HL-60 (cell line): ENCODE measurements at regions not wholly inside any gene's neighbourhood (a gene's known extent, or its start where the extent isn't known, plus 50 kb on each side); places are given as distances from the start of the nearest gene placed in this dataset.

ENCODE experiments used
- DNase-seq, 2 experiments: peaks; one replicate each; pipeline ENCODE4 v3.0.0-alpha.2; 2010 to 2020; ENCODE audit warnings: low read depth in 1 of 2, low spot score in 1 of 2
- H3K27ac ChIP-seq: fragments of 250-450 bp; sonication (Bioruptor Pico); replicated peaks from 2 replicates; pipeline ENCODE4 v1.5.1; 2020; ENCODE audit warnings: mild to moderate bottlenecking, moderate library complexity
- H3K27me3 ChIP-seq: fragments of 250-450 bp; sonication (Bioruptor Pico); 2 replicates; pipeline ENCODE4 v1.5.1; 2021; ENCODE audit warnings: mild to moderate bottlenecking, moderate library complexity; ENCODE audit not compliant: insufficient read depth, poor library complexity, severe bottlenecking
- H3K4me3 ChIP-seq: replicated peaks from 2 replicates; pipeline ENCODE4 v1.5.1; 2011; ENCODE audit warnings: mild to moderate bottlenecking, control low read depth, low read length; ENCODE audit not compliant: insufficient read depth
- CTCF ChIP-seq: IDR thresholded peaks from one replicate; pipeline ENCODE4 v1.5.1; 2011; ENCODE audit warnings: low read length, control low read depth, inconsistent platforms; ENCODE audit not compliant: insufficient read depth
- GABPA ChIP-seq: IDR thresholded peaks from 2 replicates; pipeline ENCODE4 v1.6.1; 2012; ENCODE audit warnings: low read depth
- POLR2AphosphoS5 ChIP-seq: IDR thresholded peaks from 2 replicates; pipeline ENCODE4 v1.6.1; 2012; ENCODE audit warnings: low read depth
- REST ChIP-seq: IDR thresholded peaks from 2 replicates; pipeline ENCODE4 v1.6.1; 2012; ENCODE audit warnings: low read depth; ENCODE audit not compliant: insufficient replicate concordance
- SPI1 ChIP-seq: IDR thresholded peaks from 2 replicates; pipeline ENCODE4 v1.6.1; 2012; ENCODE audit warnings: low read depth, mild to moderate bottlenecking, borderline replicate concordance

- H3K27ac ChIP-seq: no peak overlapping the region
- H3K4me3 ChIP-seq: no peak overlapping the region
- TF ChIP-seq POLR2AphosphoS5: no peak
- TF ChIP-seq SPI1: no peak
- no peak for TF ChIP-seq GABPA
- no peak for TF ChIP-seq REST
- no peak for TF ChIP-seq CTCF
- H3K27me3 ChIP-seq: no peaks in the 10 kb centered on the region
- DNase-seq: no peak
Observed at GRCh38 chr19:16013851-16014840, 62.1 kb upstream of the TPM4 start.

GRCh38 chr19:16014923-16015804 lies 61.1 kb upstream of the TPM4 start:
- Histone ChIP-seq H3K27ac (no peak overlapping the region), H3K4me3 (no peak overlapping the region), H3K27me3 (no peaks in the 10 kb centered on the region)
- TF ChIP-seq REST (no peak), SPI1 (no peak), GABPA (no peak), CTCF (no peak)
- DNase-seq: no peak

GRCh38 chr19:16015805-16016173 lies 60.5 kb upstream of the TPM4 start:
- DNase-seq: no peak
- Histone ChIP-seq H3K27ac (no peak overlapping the region), H3K27me3 (no peaks in the 10 kb centered on the region), H3K4me3 (no peak overlapping the region)
- TF ChIP-seq SPI1 (no peak), GABPA (no peak), REST (no peak), CTCF (no peak), POLR2AphosphoS5 (no peak)
